ENCODE measurements at regions not wholly inside any gene's neighbourhood (a gene's known extent, or its start where the extent isn't known, plus 50 kb on each side); places are given as distances from the start of the nearest gene placed in this dataset.

GRCh38 chr13:112143753-112144615, 77.0 kb downstream of the SOX1 start:
- Mint-ChIP-seq H3K9me3 (peaks cover 8% of the 10 kb centered on the region), H3K36me3 (ENCODE audit: low read depth) (no peaks in the 10 kb centered on the region), H3K4me1 (peaks cover 6% of the 10 kb centered on the region), H3K27me3 (ENCODE audit: low read depth) (peaks cover 44% of the 10 kb centered on the region), H3K4me3 (no peak overlapping the region), H3K27ac (no peak overlapping the region)
- TF ChIP-seq CTCF (IDR thresholded peaks at IDR 0.05; ENCODE audit: unreplicated experiment in 3 of 3), result no peak

GRCh38 chr13:112144616-112145550, 77.9 kb downstream of the SOX1 start:
- H3K27me3 Mint-ChIP-seq (ENCODE audit: low read depth), result peaks cover 39% of the 10 kb centered on the region
- no peak overlapping the region for H3K4me3 Mint-ChIP-seq
- no peak for TF ChIP-seq CTCF (IDR thresholded peaks at IDR 0.05; ENCODE audit: unreplicated experiment in 3 of 3)
- H3K9me3 Mint-ChIP-seq, result peaks cover 12% of the 10 kb centered on the region
- H3K4me1 Mint-ChIP-seq, result peaks cover 6% of the 10 kb centered on the region
- no peak overlapping the region for H3K27ac Mint-ChIP-seq
- no peaks in the 10 kb centered on the region for H3K36me3 Mint-ChIP-seq (ENCODE audit: low read depth)

- Mint-ChIP-seq H3K27ac (no peak overlapping the region), H3K4me1 (no peaks in the 10 kb centered on the region), H3K36me3 (ENCODE audit: low read depth) (no peaks in the 10 kb centered on the region), H3K4me3 (no peak overlapping the region), H3K9me3 (peaks cover 12% of the 10 kb centered on the region), H3K27me3 (ENCODE audit: low read depth) (peaks cover 32% of the 10 kb centered on the region)
- no peak for TF ChIP-seq CTCF (IDR thresholded peaks at IDR 0.05; ENCODE audit: unreplicated experiment in 3 of 3)
Observed at GRCh38 chr13:112145551-112146360, 78.8 kb downstream of the SOX1 start.

- H3K27me3 Mint-ChIP-seq (ENCODE audit: low read depth), result peaks cover 34% of the 10 kb centered on the region
- no peak overlapping the region for H3K27ac Mint-ChIP-seq
- no peaks in the 10 kb centered on the region for H3K36me3 Mint-ChIP-seq (ENCODE audit: low read depth)
- TF ChIP-seq CTCF (IDR thresholded peaks at IDR 0.05; ENCODE audit: unreplicated experiment in 3 of 3), result no peak
- H3K4me3 Mint-ChIP-seq, result no peak overlapping the region
- H3K4me1 Mint-ChIP-seq, result no peaks in the 10 kb centered on the region
- peaks cover 12% of the 10 kb centered on the region for H3K9me3 Mint-ChIP-seq
Observed at GRCh38 chr13:112150352-112150751, 83.4 kb downstream of the SOX1 start.

- H3K4me1 Mint-ChIP-seq, result no peaks in the 10 kb centered on the region
- H3K9me3 Mint-ChIP-seq, result peaks cover 20% of the 10 kb centered on the region
- H3K4me3 Mint-ChIP-seq, result no peak overlapping the region
- no peaks in the 10 kb centered on the region for H3K36me3 Mint-ChIP-seq (ENCODE audit: low read depth)
- H3K27me3 Mint-ChIP-seq (ENCODE audit: low read depth), result peaks cover 30% of the 10 kb centered on the region
- TF ChIP-seq CTCF (IDR thresholded peaks at IDR 0.05; ENCODE audit: unreplicated experiment in 3 of 3), result no peak
- no peak overlapping the region for H3K27ac Mint-ChIP-seq
Observed at GRCh38 chr13:112152846-112153245, 85.9 kb downstream of the SOX1 start.

All from nephron (organoid).